IPS-15b (cell line): ENCODE measurements at regions not wholly inside any gene's neighbourhood (a gene's known extent, or its start where the extent isn't known, plus 50 kb on each side); places are given as distances from the start of the nearest gene placed in this dataset.
"Not testable (repeated sequence)": the region's sequence is repeated elsewhere in the genome, so short reads cannot be mapped to it uniquely, and the experiment has no call there.

ENCODE experiments used
- H3K27me3 ChIP-seq: one replicate; pipeline ENCODE4 v1.6.1; 2013; ENCODE audit warnings: low read length; ENCODE audit not compliant: control insufficient read depth, insufficient read depth
- H3K36me3 ChIP-seq: one replicate; pipeline ENCODE4 v1.6.1; 2013; ENCODE audit warnings: low read length; ENCODE audit not compliant: control insufficient read depth, insufficient read depth
- H3K4me1 ChIP-seq: one replicate; pipeline ENCODE4 v1.6.1; 2013; ENCODE audit warnings: mild to moderate bottlenecking, low read length; ENCODE audit not compliant: control insufficient read depth, insufficient read depth
- H3K4me3 ChIP-seq: one replicate; pipeline ENCODE4 v1.5.1; 2013; ENCODE audit warnings: low read depth, low read length
- H3K9ac ChIP-seq: one replicate; pipeline ENCODE4 v1.6.1; 2013; ENCODE audit warnings: low read depth, mild to moderate bottlenecking, low read length
- H3K9me3 ChIP-seq: one replicate; pipeline ENCODE4 v1.6.1; 2013; ENCODE audit warnings: mild to moderate bottlenecking, low read length; ENCODE audit not compliant: control insufficient read depth, insufficient read depth

- H3K4me1 ChIP-seq, result peaks cover 2% of the 10 kb centered on the region
- H3K27me3 ChIP-seq, result no peaks in the 10 kb centered on the region
These were observed 220.1 kb downstream of the GALC start for GRCh38 chr14:87772854-87773253.

GRCh38 chr14:87767567-87767901 is 225.4 kb downstream of the GALC start:
- Histone ChIP-seq H3K27me3 (no peaks in the 10 kb centered on the region), H3K4me1 (peaks cover 2% of the 10 kb centered on the region), H3K36me3 (no peaks in the 10 kb centered on the region), H3K9me3 (no peaks in the 10 kb centered on the region), H3K4me3 (no peak overlapping the region), H3K9ac (no peak overlapping the region)

More at GRCh38 chr14:87772854-87773253, 220.1 kb downstream of the GALC start:
- Histone ChIP-seq H3K9ac (no peak overlapping the region), H3K36me3 (no peaks in the 10 kb centered on the region), H3K4me3 (no peak overlapping the region), H3K9me3 (no peaks in the 10 kb centered on the region)

- Histone ChIP-seq H3K27me3 (no peaks in the 10 kb centered on the region), H3K4me1 (no peaks in the 10 kb centered on the region), H3K36me3 (no peaks in the 10 kb centered on the region), H3K9me3 (no peaks in the 10 kb centered on the region), H3K9ac (no peak overlapping the region), H3K4me3 (no peak overlapping the region)
These were observed 234.1 kb downstream of the GALC start for GRCh38 chr14:87758876-87759275.

- Histone ChIP-seq H3K9me3 (no peaks in the 10 kb centered on the region), H3K4me3 (no peak overlapping the region), H3K27me3 (no peaks in the 10 kb centered on the region), H3K36me3 (no peaks in the 10 kb centered on the region), H3K9ac (no peak overlapping the region), H3K4me1 (no peaks in the 10 kb centered on the region)
These were observed 236.3 kb downstream of the GALC start for GRCh38 chr14:87756661-87757060.

- no peaks in the 10 kb centered on the region for H3K36me3 ChIP-seq
- H3K4me3 ChIP-seq, result no peak overlapping the region
- no peaks in the 10 kb centered on the region for H3K9me3 ChIP-seq
- no peaks in the 10 kb centered on the region for H3K4me1 ChIP-seq
- H3K27me3 ChIP-seq, result no peaks in the 10 kb centered on the region
- no peak overlapping the region for H3K9ac ChIP-seq
These were observed 238.3 kb downstream of the GALC start for GRCh38 chr14:87754520-87755223.

GRCh38 chr14:87748558-87748957 is 244.4 kb downstream of the GALC start:
- H3K9me3 ChIP-seq, result no peaks in the 10 kb centered on the region
- no peaks in the 10 kb centered on the region for H3K36me3 ChIP-seq
- no peaks in the 10 kb centered on the region for H3K4me1 ChIP-seq
- no peak overlapping the region for H3K9ac ChIP-seq
- H3K27me3 ChIP-seq, result no peaks in the 10 kb centered on the region
- no peak overlapping the region for H3K4me3 ChIP-seq

- Histone ChIP-seq H3K27me3 (no peaks in the 10 kb centered on the region), H3K9ac (no peak overlapping the region), H3K4me3 (no peak overlapping the region), H3K4me1 (no peaks in the 10 kb centered on the region), H3K9me3 (no peaks in the 10 kb centered on the region), H3K36me3 (no peaks in the 10 kb centered on the region)
These were observed 247.4 kb downstream of the GALC start for GRCh38 chr14:87745507-87746118.

- not testable (repeated sequence) for H3K9ac ChIP-seq, H3K4me3 ChIP-seq, H3K9me3 ChIP-seq, H3K36me3 ChIP-seq, H3K27me3 ChIP-seq, H3K4me1 ChIP-seq
These were observed 258.2 kb downstream of the GALC start for GRCh38 chr14:87734577-87735360.

- not testable (repeated sequence) for H3K9me3 ChIP-seq, H3K27me3 ChIP-seq, H3K4me3 ChIP-seq, H3K4me1 ChIP-seq, H3K9ac ChIP-seq, H3K36me3 ChIP-seq
These were observed 259.9 kb downstream of the GALC start for GRCh38 chr14:87733115-87733514.

- Histone ChIP-seq H3K9me3 (no peaks in the 10 kb centered on the region), H3K27me3 (no peaks in the 10 kb centered on the region), H3K4me1 (no peaks in the 10 kb centered on the region), H3K9ac (no peak overlapping the region), H3K4me3 (no peak overlapping the region), H3K36me3 (no peaks in the 10 kb centered on the region)
These were observed 260.4 kb downstream of the GALC start for GRCh38 chr14:87732562-87732961.

GRCh38 chr14:87725318-87725717 is 267.7 kb downstream of the GALC start:
- H3K27me3 ChIP-seq, result no peaks in the 10 kb centered on the region
- no peak overlapping the region for H3K4me3 ChIP-seq
- no peaks in the 10 kb centered on the region for H3K36me3 ChIP-seq
- no peaks in the 10 kb centered on the region for H3K9me3 ChIP-seq
- no peak overlapping the region for H3K9ac ChIP-seq
- no peaks in the 10 kb centered on the region for H3K4me1 ChIP-seq
